GM21825 (cell line): ENCODE measurements at regions not wholly inside any gene's neighbourhood (a gene's known extent, or its start where the extent isn't known, plus 50 kb on each side); places are given as distances from the start of the nearest gene placed in this dataset.
A peak's percentile ranks its signal among the peaks of the same experiment; 100 is the strongest.

Experiments used
- ATAC-seq: cut with Tn5 transposase; IDR thresholded peaks from one replicate; pipeline ENCODE4 v1.9.1; 2021; ENCODE audit warnings: mild to moderate bottlenecking, moderate library complexity; ENCODE audit not compliant: unreplicated experiment

GRCh38 chr13:97561182-97561581 is 127.2 kb downstream of the RAP2A start:
- ATAC-seq, result no peak

- no peak for ATAC-seq
Measured at GRCh38 chr13:97562962-97563361, 129.0 kb downstream of the RAP2A start.

GRCh38 chr13:97564956-97565355 is 131.0 kb downstream of the RAP2A start:
- no peak for ATAC-seq

GRCh38 chr13:97565906-97566305 is 131.9 kb downstream of the RAP2A start:
- no peak for ATAC-seq

- ATAC-seq, result no peak
Measured at GRCh38 chr13:97566907-97567306, 132.9 kb downstream of the RAP2A start.

- ATAC-seq, result peak; percentile 99
Measured at GRCh38 chr13:97567510-97568243, 133.7 kb downstream of the RAP2A start.

GRCh38 chr13:97568850-97569249 is 134.9 kb downstream of the RAP2A start:
- ATAC-seq, result no peak

- ATAC-seq, result no peak
Measured at GRCh38 chr13:97569841-97570240, 135.9 kb downstream of the RAP2A start.

- no peak for ATAC-seq
Measured at GRCh38 chr13:97570442-97570841, 136.5 kb downstream of the RAP2A start.

GRCh38 chr13:97573011-97573410 is 139.0 kb downstream of the RAP2A start:
- no peak for ATAC-seq

GRCh38 chr13:97574926-97575325 is 141.0 kb downstream of the RAP2A start:
- ATAC-seq, result peak; percentile 80

- no peak for ATAC-seq
Measured at GRCh38 chr13:97577026-97577425, 143.1 kb downstream of the RAP2A start.

- ATAC-seq, result no peak
Measured at GRCh38 chr13:97582170-97582569, 148.2 kb downstream of the RAP2A start.

GRCh38 chr13:97583907-97584497 is 150.0 kb downstream of the RAP2A start:
- ATAC-seq, result no peak

- ATAC-seq, result no peak
Measured at GRCh38 chr13:97586941-97587340, 153.0 kb downstream of the RAP2A start.

GRCh38 chr13:97588993-97589392 is 155.0 kb downstream of the RAP2A start:
- ATAC-seq, result no peak

- ATAC-seq, result no peak
Measured at GRCh38 chr13:97600458-97601075, 166.6 kb downstream of the RAP2A start.

- ATAC-seq, result no peak
Measured at GRCh38 chr13:97615266-97615665, 181.3 kb downstream of the RAP2A start.

- ATAC-seq, result no peak
Measured at GRCh38 chr13:97616385-97616784, 182.4 kb downstream of the RAP2A start.

- no peak for ATAC-seq
Measured at GRCh38 chr13:97621025-97621424, 187.1 kb downstream of the RAP2A start.

- no peak for ATAC-seq
Measured at GRCh38 chr13:97621631-97622030, 187.7 kb downstream of the RAP2A start.

GRCh38 chr13:97627566-97627965 is 193.6 kb downstream of the RAP2A start:
- ATAC-seq, result no peak
